ENCODE measurements at regions not wholly inside any gene's neighbourhood (a gene's known extent, or its start where the extent isn't known, plus 50 kb on each side); places are given as distances from the start of the nearest gene placed in this dataset.
A peak's percentile ranks its signal among the peaks of the same experiment; 100 is the strongest.
"Not testable (repeated sequence)": the region's sequence is repeated elsewhere in the genome, so short reads cannot be mapped to it uniquely, and the experiment has no call there.

DNA sequence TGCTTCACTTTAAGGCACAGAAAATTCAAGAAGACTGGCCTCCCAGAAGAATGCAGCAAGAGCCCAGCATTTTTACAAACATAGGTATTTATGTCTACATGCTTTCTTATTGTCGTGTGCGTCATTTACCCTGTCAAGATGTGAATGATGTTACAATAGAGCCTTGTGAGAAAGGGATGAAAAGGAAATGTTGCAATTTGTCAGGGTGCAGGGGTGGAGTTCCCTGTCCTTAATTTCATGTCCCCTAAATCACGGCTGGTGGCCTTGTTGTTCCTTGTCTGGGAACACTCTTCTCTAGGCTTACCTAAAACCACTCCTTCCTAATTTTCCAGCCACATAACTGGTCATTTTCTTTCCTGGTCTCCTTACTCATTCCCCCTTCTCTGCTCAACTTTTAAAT lies 194.2 kb downstream of the TXNL1 start:
- Histone ChIP-seq H3K9me3 (no peaks in the 10 kb centered on the region), H3K4me1 (peaks cover 0 to 10% (median 4%) of the 10 kb centered on the region in 4 donors), H3K27ac (peak overlapping the region in 2 of 4 donors; percentile 12 to 35), H3K4me3 (no peak overlapping the region), H3K27me3 (no peaks in the 10 kb centered on the region), H3K36me3 (no peaks in the 10 kb centered on the region)
- no peak for TF ChIP-seq EP300 (IDR thresholded peaks at IDR 0.05)
- TF ChIP-seq CTCF (IDR thresholded peaks at IDR 0.05) = no peak
- no peak for TF ChIP-seq POLR2A (IDR thresholded peaks at IDR 0.05)
- TF ChIP-seq POLR2AphosphoS5 (IDR thresholded peaks at IDR 0.05) = peak in 1 of 2 donors; percentile 8
- WGBS, 2 donors = 53 to 70% methylated on average over 3 of the region's 3 CpGs
- DNase-seq = peak in 1 of 2 donors; percentile 27
- peak in 1 of 2 donors; percentile 26 for ATAC-seq (ENCODE audit: low FRiP score in 2 of 2)

DNA sequence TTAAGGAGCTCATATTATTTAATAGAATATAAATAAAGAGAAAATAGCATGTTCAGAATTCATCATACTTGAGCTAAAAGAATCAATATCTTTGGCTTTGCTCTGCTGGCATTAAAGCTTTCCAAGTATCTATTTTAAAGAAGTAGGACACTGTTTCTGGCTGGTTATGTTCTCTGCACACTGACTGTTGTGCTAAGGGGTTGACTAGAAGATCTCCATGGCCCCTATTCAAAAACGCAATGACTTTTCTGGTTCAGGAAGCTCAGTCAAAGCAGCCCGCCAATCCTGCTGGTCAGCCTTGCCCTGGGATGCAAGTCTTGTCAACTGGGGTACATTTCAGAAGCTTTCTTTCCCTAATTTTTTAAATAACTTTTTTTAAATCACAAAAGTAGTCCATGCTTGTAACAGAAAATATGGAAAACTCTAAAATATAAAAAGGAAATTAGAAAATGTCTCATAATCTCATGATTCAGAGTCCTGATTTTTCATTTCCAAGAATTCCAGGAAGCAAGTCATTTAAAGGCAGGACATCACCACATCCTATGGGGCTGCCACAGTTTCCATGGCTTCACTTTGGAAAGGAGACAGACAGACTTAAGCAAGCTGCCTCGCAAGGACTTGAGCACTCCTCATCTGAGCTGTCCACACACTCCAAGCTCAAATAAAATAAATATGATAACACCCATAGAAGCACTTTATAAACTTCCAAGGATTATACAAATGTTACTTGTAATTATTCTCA lies 195.1 kb downstream of the TXNL1 start:
- DNase-seq = no peak
- Histone ChIP-seq H3K36me3 (no peaks in the 10 kb centered on the region), H3K4me3 (no peak overlapping the region), H3K27me3 (no peaks in the 10 kb centered on the region), H3K27ac (peak overlapping the region in 2 of 4 donors; percentile 12 to 35), H3K9me3 (no peaks in the 10 kb centered on the region), H3K4me1 (peaks cover 0 to 10% (median 4%) of the 10 kb centered on the region in 4 donors)
- ATAC-seq (ENCODE audit: low FRiP score in 2 of 2) = peak in 1 of 2 donors; percentile 28
- TF ChIP-seq POLR2A (IDR thresholded peaks at IDR 0.05) (no peak), POLR2AphosphoS5 (IDR thresholded peaks at IDR 0.05) (no peak), EP300 (IDR thresholded peaks at IDR 0.05) (no peak), CTCF (IDR thresholded peaks at IDR 0.05) (no peak)
- WGBS, 2 donors = 55 to 70% methylated on average over 3 of the region's 3 CpGs

DNA sequence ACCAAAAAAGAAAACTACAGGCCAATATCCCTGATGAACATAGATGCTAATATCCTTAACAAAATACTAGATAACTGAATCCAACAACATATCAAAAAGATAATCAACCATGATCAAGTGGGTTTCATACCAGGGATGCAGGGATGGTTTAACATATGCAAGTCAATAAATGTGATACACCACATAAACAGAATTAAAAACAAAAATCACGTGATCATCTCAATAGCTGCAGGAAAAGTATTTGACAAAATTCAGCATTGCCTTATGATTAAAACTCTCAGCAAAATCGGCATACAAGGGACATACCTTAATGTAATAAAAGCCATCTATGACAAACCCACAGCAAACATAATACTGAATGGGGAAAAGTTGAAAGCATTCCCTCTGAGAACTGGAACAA lies 199.9 kb downstream of the TXNL1 start:
- H3K4me3 ChIP-seq; DNase-seq; H3K27me3 ChIP-seq; ATAC-seq (ENCODE audit: low FRiP score in 2 of 2); H3K9me3 ChIP-seq; H3K4me1 ChIP-seq; H3K27ac ChIP-seq; H3K36me3 ChIP-seq: not testable (repeated sequence)
- WGBS, 2 donors = 89 to 96% methylated on average over 2 of the region's 2 CpGs

DNA sequence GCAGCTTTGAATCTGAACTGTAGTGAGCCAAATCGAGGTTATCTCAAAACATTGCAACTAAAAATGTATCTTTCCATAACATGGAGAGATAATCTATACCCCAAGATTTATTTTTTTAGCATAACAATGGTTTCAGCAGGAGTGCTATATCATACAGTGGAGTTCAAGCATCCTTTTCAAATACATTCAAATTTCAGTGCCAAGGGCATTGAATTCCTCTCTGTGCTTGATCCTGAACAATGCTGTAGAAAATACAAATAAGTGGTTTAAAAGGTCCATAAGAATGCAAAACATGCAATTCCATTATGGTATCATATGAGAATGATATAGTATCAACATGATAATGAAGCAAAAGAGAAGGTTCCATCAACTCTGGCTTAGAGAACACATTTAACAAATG lies 201.7 kb downstream of the TXNL1 start:
- TF ChIP-seq POLR2A (IDR thresholded peaks at IDR 0.05) = no peak
- no peaks in the 10 kb centered on the region for H3K9me3 ChIP-seq
- H3K4me1 ChIP-seq = no peaks in the 10 kb centered on the region
- no peak overlapping the region for H3K4me3 ChIP-seq
- no peak for DNase-seq
- H3K27me3 ChIP-seq = no peaks in the 10 kb centered on the region
- no peak for ATAC-seq (ENCODE audit: low FRiP score in 2 of 2)
- H3K36me3 ChIP-seq = no peaks in the 10 kb centered on the region
- WGBS, 2 donors = 55 to 67% methylated on average over 1 of the region's 1 CpG
- no peak overlapping the region for H3K27ac ChIP-seq

- TF ChIP-seq EP300 (IDR thresholded peaks at IDR 0.05) = no peak
- no peak for TF ChIP-seq POLR2A (IDR thresholded peaks at IDR 0.05)
- 80 to 88% methylated on average over 3 of the region's 3 CpGs for WGBS, 2 donors
- no peaks in the 10 kb centered on the region for H3K9me3 ChIP-seq
- DNase-seq (no peak), ATAC-seq (ENCODE audit: low FRiP score in 2 of 2) (no peak)
- H3K4me1 ChIP-seq = no peaks in the 10 kb centered on the region
- no peaks in the 10 kb centered on the region for H3K27me3 ChIP-seq
- no peak overlapping the region for H3K27ac ChIP-seq
- no peaks in the 10 kb centered on the region for H3K36me3 ChIP-seq
- H3K4me3 ChIP-seq = no peak overlapping the region
These were observed 204.5 kb downstream of the TXNL1 start for GRCh38 chr18:56433919-56434318.

- TF ChIP-seq POLR2AphosphoS5 (IDR thresholded peaks at IDR 0.05) (no peak), CTCF (IDR thresholded peaks at IDR 0.05) (no peak), EP300 (IDR thresholded peaks at IDR 0.05) (no peak), POLR2A (IDR thresholded peaks at IDR 0.05) (no peak)
These were observed 206.8 kb downstream of the TXNL1 start for GRCh38 chr18:56431551-56431950.

More at GRCh38 chr18:56431551-56431950, 206.8 kb downstream of the TXNL1 start:
- Histone ChIP-seq H3K4me1 (no peaks in the 10 kb centered on the region), H3K27me3 (no peaks in the 10 kb centered on the region), H3K36me3 (no peaks in the 10 kb centered on the region), H3K27ac (no peak overlapping the region), H3K4me3 (no peak overlapping the region), H3K9me3 (no peaks in the 10 kb centered on the region)
- DNase-seq (peak in 1 of 2 donors; percentile 34), ATAC-seq (ENCODE audit: low FRiP score in 2 of 2) (no peak)
